ENCODE measurements at regions not wholly inside any gene's neighbourhood (a gene's known extent, or its start where the extent isn't known, plus 50 kb on each side); places are given as distances from the start of the nearest gene placed in this dataset. TPM values are rescaled to one million over a fixed set of nuclear protein-coding genes. Genes with fewer than 3 reads are reported as not detected.

- DNase-seq (ENCODE audit: low spot score in 2 of 2) (no peak), FAIRE-seq (no peak)
These were observed 89.3 kb upstream of the FTMT start for GRCh38 chr5:121762426-121762825.

DNA sequence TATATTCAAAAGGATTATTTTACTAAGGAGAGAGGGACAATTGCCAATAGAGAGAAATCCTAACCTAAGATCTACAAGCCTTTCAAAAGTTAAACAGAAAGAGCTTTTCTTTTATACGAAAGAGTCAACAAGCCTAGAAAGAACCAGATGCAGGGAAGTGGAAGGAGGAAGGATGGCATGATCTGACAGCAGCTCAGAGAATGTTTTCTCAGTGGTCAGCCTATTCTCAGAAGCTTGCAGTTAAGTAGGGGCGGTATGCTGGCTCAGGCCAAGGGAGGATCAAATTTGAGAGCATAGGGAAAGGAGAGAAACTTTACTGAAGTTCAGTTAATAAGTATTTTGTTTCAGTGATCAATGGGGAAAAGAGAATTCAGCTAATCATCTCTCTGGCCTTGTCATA lies 88.0 kb upstream of the FTMT start:
- no peak for DNase-seq (ENCODE audit: low spot score in 2 of 2)
- FAIRE-seq = no peak

DNA sequence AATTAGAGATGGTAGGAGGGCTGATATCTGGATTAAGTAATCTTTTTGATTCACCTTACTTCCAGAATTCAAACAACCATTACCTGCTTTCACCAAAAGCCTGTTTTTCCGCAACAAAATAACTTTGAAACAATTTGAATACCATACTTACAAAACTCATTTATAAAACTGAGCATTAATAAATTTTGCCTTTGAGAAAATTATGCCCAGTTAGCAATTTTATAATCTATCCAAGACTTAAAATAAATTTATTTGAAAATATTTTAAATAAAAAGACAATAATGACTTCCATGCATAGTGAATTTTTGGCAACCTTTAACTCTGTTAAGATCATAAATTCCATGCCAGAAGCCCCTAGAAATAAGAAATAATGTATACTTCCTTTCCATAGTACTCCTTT lies 71.3 kb upstream of the FTMT start:
- FAIRE-seq (no peak), DNase-seq (ENCODE audit: low spot score in 2 of 2) (no peak)

DNA sequence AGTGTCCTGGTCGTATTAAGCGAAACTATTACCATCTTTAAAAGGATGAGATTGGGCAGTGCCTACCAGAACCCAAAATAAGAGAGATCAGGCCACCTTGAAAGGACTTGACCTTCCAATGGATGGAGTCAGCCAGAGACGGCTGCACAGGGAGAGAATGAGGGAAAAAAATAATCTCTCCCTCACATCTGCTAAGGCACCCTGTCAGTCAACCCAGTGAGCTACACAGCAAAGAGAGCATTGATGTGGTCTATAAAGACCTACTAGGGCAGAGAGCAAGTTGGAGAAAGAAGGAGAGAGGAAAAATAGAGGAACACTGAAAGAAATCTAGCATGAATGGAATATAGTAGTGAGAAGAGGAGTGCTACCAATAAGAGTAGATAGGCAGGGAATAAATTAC lies 68.0 kb upstream of the FTMT start:
- no peak for FAIRE-seq

DNA sequence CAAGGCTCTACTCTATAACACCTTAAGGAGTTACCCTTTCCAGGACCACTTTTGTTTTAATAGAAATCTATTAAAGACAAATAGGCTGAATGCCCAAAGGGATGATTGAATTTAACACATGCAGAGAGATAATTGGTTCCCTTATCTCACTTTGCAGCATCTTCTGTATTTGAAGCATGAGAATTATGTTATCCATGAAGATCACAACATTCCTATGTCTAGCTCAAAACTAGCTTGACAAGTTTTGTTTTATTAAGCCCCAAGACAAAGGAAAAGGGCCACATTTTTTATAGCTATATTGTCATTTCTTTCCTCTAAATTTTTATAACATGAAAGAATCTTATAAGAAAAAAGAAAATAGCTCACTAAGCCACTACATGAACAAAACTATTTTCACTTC lies 57.9 kb upstream of the FTMT start:
- DNase-seq (ENCODE audit: low spot score in 2 of 2) (no peak), FAIRE-seq (no peak)

More for the DNA sequence above, 68.0 kb upstream of the FTMT start:
- no peak for DNase-seq (ENCODE audit: low spot score in 2 of 2)

- no peak for DNase-seq (ENCODE audit: low spot score in 2 of 2)
These were observed 56.2 kb upstream of the FTMT start for GRCh38 chr5:121795511-121795910.

GRCh38 chr5:121797681-121798518 lies 53.8 kb upstream of the FTMT start:
- no peak for DNase-seq (ENCODE audit: low spot score in 2 of 2)
- FAIRE-seq = no peak

More at GRCh38 chr5:121795511-121795910, 56.2 kb upstream of the FTMT start:
- FAIRE-seq = no peak

Small RNA genes in the stretch of these regions (small RNA-seq; reads per million reads assigned to genes)
- gene AC010350.1 = not detected

Data from frontal cortex (tissue), 4 donors.